Progenitor cell of endocrine pancreas (in vitro differentiated cells): ENCODE measurements at regions not wholly inside any gene's neighbourhood (a gene's known extent, or its start where the extent isn't known, plus 50 kb on each side); places are given as distances from the start of the nearest gene placed in this dataset.

Source experiments
- DNase-seq: peaks from one replicate; pipeline ENCODE4 v3.0.0; 2021; ENCODE audit warnings: low spot score; ENCODE audit not compliant: unreplicated experiment
- H3K27ac Mint-ChIP-seq: 2 replicates; pipeline ENCODE4 v1.8.0; 2021; ENCODE audit warnings: mild to moderate bottlenecking, moderate library complexity, mixed read lengths
- H3K27me3 Mint-ChIP-seq: 2 replicates; pipeline ENCODE4 v1.8.0; 2021; ENCODE audit warnings: mixed read lengths
- H3K36me3 Mint-ChIP-seq: 2 replicates; pipeline ENCODE4 v1.8.0; 2022; ENCODE audit warnings: mixed read lengths; ENCODE audit not compliant: insufficient read depth
- H3K4me1 Mint-ChIP-seq: 2 replicates; pipeline ENCODE4 v1.8.0; 2021; ENCODE audit warnings: low read depth, mixed read lengths
- H3K4me3 Mint-ChIP-seq: 2 replicates; pipeline ENCODE4 v1.8.0; 2021; ENCODE audit warnings: low read depth, mild to moderate bottlenecking, moderate library complexity, mixed read lengths
- H3K9me3 Mint-ChIP-seq: 2 replicates; pipeline ENCODE4 v1.8.0; 2021; ENCODE audit warnings: low read depth, mixed read lengths
- TF ChIP-seq, protein P1 (sequence below): fragments of 200-600 bp; sonication (generic); IDR thresholded peaks from one replicate; pipeline ENCODE4 v1.5.0; 2021; ENCODE audit warnings: antibody characterized with exemption, mild to moderate bottlenecking; ENCODE audit not compliant: unreplicated experiment

DNA sequence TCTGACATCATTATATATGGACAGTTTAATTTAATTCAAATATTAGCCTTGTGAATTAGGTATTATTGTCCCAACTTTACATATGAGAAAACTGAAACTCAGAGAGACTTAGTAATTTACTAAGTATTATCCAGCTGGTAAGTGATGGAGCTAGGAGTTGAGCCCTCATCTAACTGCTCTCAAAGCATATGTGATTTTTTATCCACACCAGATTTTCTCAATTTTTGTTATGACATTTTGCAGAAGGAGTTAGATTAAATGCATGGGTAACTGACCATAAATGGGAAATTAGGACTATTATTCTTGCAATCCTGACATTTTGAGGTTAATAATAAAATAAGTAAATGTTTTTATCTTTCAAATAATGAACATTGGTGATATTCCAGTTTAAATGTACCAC, 778.3 kb upstream of the SORCS1 start:
- Mint-ChIP-seq H3K9me3 (no peaks in the 10 kb centered on the region), H3K27ac (no peak overlapping the region), H3K4me1 (no peaks in the 10 kb centered on the region), H3K27me3 (no peaks in the 10 kb centered on the region), H3K36me3 (no peaks in the 10 kb centered on the region), H3K4me3 (no peak overlapping the region)
- DNase-seq: no peak
- TF ChIP-seq, protein P1, sequence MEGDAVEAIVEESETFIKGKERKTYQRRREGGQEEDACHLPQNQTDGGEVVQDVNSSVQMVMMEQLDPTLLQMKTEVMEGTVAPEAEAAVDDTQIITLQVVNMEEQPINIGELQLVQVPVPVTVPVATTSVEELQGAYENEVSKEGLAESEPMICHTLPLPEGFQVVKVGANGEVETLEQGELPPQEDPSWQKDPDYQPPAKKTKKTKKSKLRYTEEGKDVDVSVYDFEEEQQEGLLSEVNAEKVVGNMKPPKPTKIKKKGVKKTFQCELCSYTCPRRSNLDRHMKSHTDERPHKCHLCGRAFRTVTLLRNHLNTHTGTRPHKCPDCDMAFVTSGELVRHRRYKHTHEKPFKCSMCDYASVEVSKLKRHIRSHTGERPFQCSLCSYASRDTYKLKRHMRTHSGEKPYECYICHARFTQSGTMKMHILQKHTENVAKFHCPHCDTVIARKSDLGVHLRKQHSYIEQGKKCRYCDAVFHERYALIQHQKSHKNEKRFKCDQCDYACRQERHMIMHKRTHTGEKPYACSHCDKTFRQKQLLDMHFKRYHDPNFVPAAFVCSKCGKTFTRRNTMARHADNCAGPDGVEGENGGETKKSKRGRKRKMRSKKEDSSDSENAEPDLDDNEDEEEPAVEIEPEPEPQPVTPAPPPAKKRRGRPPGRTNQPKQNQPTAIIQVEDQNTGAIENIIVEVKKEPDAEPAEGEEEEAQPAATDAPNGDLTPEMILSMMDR: no peak

- DNase-seq: no peak
- Mint-ChIP-seq H3K36me3 (no peaks in the 10 kb centered on the region), H3K27ac (no peak overlapping the region), H3K9me3 (no peaks in the 10 kb centered on the region), H3K4me1 (no peaks in the 10 kb centered on the region), H3K27me3 (no peaks in the 10 kb centered on the region), H3K4me3 (no peak overlapping the region)
- TF ChIP-seq, protein P1: no peak
Observed at GRCh38 chr10:107933076-107933475, 768.6 kb upstream of the SORCS1 start.

DNA sequence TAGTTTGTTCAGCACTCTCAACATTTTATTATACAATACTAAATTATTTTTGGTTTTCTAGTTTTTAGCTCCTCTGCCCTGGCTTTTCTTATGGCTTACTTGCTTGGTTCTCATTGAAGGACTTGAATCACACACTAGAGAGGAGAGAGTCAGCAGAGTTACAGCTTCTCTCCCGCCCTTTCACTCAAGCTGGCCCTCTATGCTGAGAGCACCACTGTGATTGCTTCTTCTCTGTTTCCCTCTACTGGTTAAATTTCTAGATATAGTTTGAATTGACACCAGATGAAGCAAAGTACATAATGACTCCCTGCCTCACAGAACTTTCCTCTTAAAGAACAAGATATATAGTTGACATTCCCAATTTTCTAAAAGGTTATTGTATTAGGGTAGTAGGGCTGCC, 767.3 kb upstream of the SORCS1 start:
- no peak overlapping the region for H3K27ac Mint-ChIP-seq
- H3K4me3 Mint-ChIP-seq: no peak overlapping the region
- no peaks in the 10 kb centered on the region for H3K27me3 Mint-ChIP-seq
- no peaks in the 10 kb centered on the region for H3K36me3 Mint-ChIP-seq
- H3K4me1 Mint-ChIP-seq: no peaks in the 10 kb centered on the region
- TF ChIP-seq, protein P1: no peak
- H3K9me3 Mint-ChIP-seq: no peaks in the 10 kb centered on the region
- DNase-seq: no peak

DNA sequence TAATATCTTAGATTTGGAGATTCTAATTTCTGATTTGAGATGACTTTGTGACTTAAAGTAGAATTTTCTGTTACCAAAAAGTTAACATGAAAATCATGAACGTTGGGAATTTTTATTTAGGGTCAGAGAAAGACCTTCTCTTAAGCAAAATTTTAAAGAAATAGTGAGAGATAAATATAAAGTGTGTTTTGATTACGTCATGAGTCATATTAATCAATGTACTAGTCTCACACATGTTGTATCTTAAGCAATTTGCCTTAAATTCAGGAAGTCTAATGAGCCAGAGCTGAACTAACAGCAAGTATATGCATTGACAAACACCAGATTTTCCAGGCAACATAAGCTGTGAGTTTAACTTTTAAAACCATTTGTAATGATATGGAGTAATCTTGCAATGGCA, 765.5 kb upstream of the SORCS1 start:
- Mint-ChIP-seq H3K4me1 (peaks cover 2% of the 10 kb centered on the region), H3K27me3 (no peaks in the 10 kb centered on the region), H3K9me3 (no peaks in the 10 kb centered on the region), H3K27ac (no peak overlapping the region), H3K4me3 (no peak overlapping the region), H3K36me3 (no peaks in the 10 kb centered on the region)
- TF ChIP-seq, protein P1: no peak
- no peak for DNase-seq

DNA sequence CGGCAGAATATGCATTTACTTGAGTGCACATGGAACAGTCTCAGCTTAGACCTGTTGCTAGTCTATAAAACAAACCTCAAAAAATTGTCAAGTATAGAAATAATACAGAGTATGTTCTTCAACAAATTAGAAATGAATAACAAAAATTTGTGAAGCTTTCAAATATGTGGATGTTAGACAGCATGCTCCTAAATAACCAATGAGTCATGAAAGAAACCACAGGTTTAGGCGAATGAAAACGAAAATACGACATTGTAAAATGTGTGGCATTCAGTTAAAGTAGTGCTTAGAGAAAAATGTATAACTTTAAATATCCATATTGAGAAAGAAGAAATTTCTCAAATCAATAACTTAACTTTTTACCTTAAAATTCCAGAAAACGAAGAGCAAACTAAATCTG, 760.0 kb upstream of the SORCS1 start:
- no peaks in the 10 kb centered on the region for H3K27me3 Mint-ChIP-seq
- no peak overlapping the region for H3K27ac Mint-ChIP-seq
- H3K4me1 Mint-ChIP-seq: peaks cover 5% of the 10 kb centered on the region
- no peaks in the 10 kb centered on the region for H3K36me3 Mint-ChIP-seq
- no peak for DNase-seq
- no peak overlapping the region for H3K4me3 Mint-ChIP-seq
- TF ChIP-seq, protein P1: no peak
- H3K9me3 Mint-ChIP-seq: no peaks in the 10 kb centered on the region
